ENCODE measurements at regions not wholly inside any gene's neighbourhood (a gene's known extent, or its start where the extent isn't known, plus 50 kb on each side); places are given as distances from the start of the nearest gene placed in this dataset.

- Histone ChIP-seq H3K27ac (no peak overlapping the region), H3K27me3 (peaks cover 0 to 2% (median 0%) of the 10 kb centered on the region in 9 donors), H3K9me3 (no peaks in the 10 kb centered on the region), H3K4me3 (no peak overlapping the region), H3K36me3 (no peaks in the 10 kb centered on the region), H3K4me1 (no peaks in the 10 kb centered on the region)
- DNase-seq (no peak), ATAC-seq (no peak)
- TF ChIP-seq POLR2A (IDR thresholded peaks at IDR 0.05): no peak
- no peak for TF ChIP-seq CTCF (IDR thresholded peaks at IDR 0.05)
- intact Hi-C loops (cut with DNase I): no loop called here
- 80 to 82% (median 81%) methylated on average over 7 of the region's 7 CpGs for WGBS, 4 donors
Observed at GRCh38 chr15:81548365-81549130, 174.5 kb upstream of the TMC3 start.

- Histone ChIP-seq H3K4me1 (no peaks in the 10 kb centered on the region), H3K27ac (no peak overlapping the region), H3K27me3 (no peaks in the 10 kb centered on the region), H3K4me3 (no peak overlapping the region), H3K9me3 (peaks cover 0 to 2% (median 0%) of the 10 kb centered on the region in 12 donors), H3K36me3 (no peaks in the 10 kb centered on the region)
- no peak for DNase-seq
- ATAC-seq: no peak
- 91 to 99% (median 97%) methylated on average over 2 of the region's 2 CpGs for WGBS, 4 donors
- intact Hi-C loops (cut with DNase I): no loop called here
- TF ChIP-seq CTCF (IDR thresholded peaks at IDR 0.05) (no peak), POLR2A (IDR thresholded peaks at IDR 0.05) (no peak)
Observed at GRCh38 chr15:81547521-81548132, 173.6 kb upstream of the TMC3 start.

GRCh38 chr15:81544385-81544784 lies 170.4 kb upstream of the TMC3 start:
- DNase-seq: no peak
- no peak for ATAC-seq
- TF ChIP-seq CTCF (IDR thresholded peaks at IDR 0.05) (no peak), POLR2A (IDR thresholded peaks at IDR 0.05) (no peak)
- intact Hi-C loops (cut with DNase I): no loop called here
- no peaks in the 10 kb centered on the region for H3K36me3 ChIP-seq
- H3K9me3 ChIP-seq: peaks cover 0 to 4% (median 0%) of the 10 kb centered on the region in 12 donors
- no peak overlapping the region for H3K27ac ChIP-seq
- 70 to 75% (median 73%) methylated on average over 2 of the region's 2 CpGs for WGBS, 4 donors
- H3K27me3 ChIP-seq: no peaks in the 10 kb centered on the region
- no peak overlapping the region for H3K4me3 ChIP-seq
- no peaks in the 10 kb centered on the region for H3K4me1 ChIP-seq

- peak in 1 of 5 donors; percentile 23 for DNase-seq
- no peak overlapping the region for H3K4me3 ChIP-seq
- no peaks in the 10 kb centered on the region for H3K4me1 ChIP-seq
- TF ChIP-seq POLR2A (IDR thresholded peaks at IDR 0.05): no peak
- TF ChIP-seq CTCF (IDR thresholded peaks at IDR 0.05): no peak
- peaks cover 0 to 4% (median 0%) of the 10 kb centered on the region in 12 donors for H3K9me3 ChIP-seq
- H3K36me3 ChIP-seq: no peaks in the 10 kb centered on the region
- no peaks in the 10 kb centered on the region for H3K27me3 ChIP-seq
- ATAC-seq: peak; percentile 78 to 99 (median 92)
- intact Hi-C loops (cut with DNase I): no loop called here
- no peak overlapping the region for H3K27ac ChIP-seq
Observed at GRCh38 chr15:81540909-81541308, 166.9 kb upstream of the TMC3 start.
